ENCODE measurements at regions not wholly inside any gene's neighbourhood (a gene's known extent, or its start where the extent isn't known, plus 50 kb on each side); places are given as distances from the start of the nearest gene placed in this dataset.

GRCh38 chr11:87971354-87971753 is 203.9 kb downstream of the RAB38 start:
- no peak overlapping the region for H3K9ac ChIP-seq (ENCODE audit: extremely low read depth, insufficient read length, low read length)
- H3K18ac ChIP-seq (ENCODE audit: insufficient read length, low read depth, low read length) = no peak overlapping the region
- no peak overlapping the region for H3T11ph ChIP-seq (ENCODE audit: low read length)
- no peak overlapping the region for H3K14ac ChIP-seq (ENCODE audit: insufficient read depth, low read length)
- WGBS (ENCODE audit: extremely low coverage, insufficient read length, low lambda C conversion rate) = no CpG with 5 or more reads among the region's 2 CpGs
- no peak overlapping the region for H2BK20ac ChIP-seq (ENCODE audit: low read depth, low read length, poor library complexity, severe bottlenecking)
- H3K4ac ChIP-seq (ENCODE audit: low read depth, low read length) = no peak overlapping the region
- no peak overlapping the region for H2BK12ac ChIP-seq (ENCODE audit: insufficient read length, low read depth, low read length)
- no peak overlapping the region for H3K4me3 Mint-ChIP-seq
- no peak overlapping the region for H2BK120ac ChIP-seq (ENCODE audit: low read depth, low read length, poor library complexity, severe bottlenecking)
- H4K20me1 ChIP-seq (ENCODE audit: control insufficient read depth, insufficient read depth, insufficient read length) = no peaks in the 10 kb centered on the region
- H3K36me3 Mint-ChIP-seq (ENCODE audit: insufficient read depth in 1 of 3, low read depth in 3 of 3) = no peaks in the 10 kb centered on the region
- no peak overlapping the region for H4K5ac ChIP-seq (ENCODE audit: insufficient read length, low read depth, low read length)
- peaks cover 28 to 39% of the 10 kb centered on the region in 2 experiments for H3K4me1 Mint-ChIP-seq
- no peak overlapping the region for H3K23ac ChIP-seq (ENCODE audit: insufficient read length, low read depth, low read length)
- no peak overlapping the region for H2AK5ac ChIP-seq (ENCODE audit: insufficient read length, low read length)
- no peaks in the 10 kb centered on the region for H3K27me3 ChIP-seq (ENCODE audit: insufficient read depth, low read length)
- H3K79me2 ChIP-seq (ENCODE audit: insufficient read depth, low read length) = no peaks in the 10 kb centered on the region
- no peak overlapping the region for H2AFZ ChIP-seq (ENCODE audit: low read length)
- no peaks in the 10 kb centered on the region; the same call in 1 of the 2 replicates for H3K4me1 ChIP-seq (ENCODE audit: insufficient read depth, low read length)
- H3K79me1 ChIP-seq (ENCODE audit: insufficient read depth, low read depth, low read length, poor library complexity, severe bottlenecking) = no peaks in the 10 kb centered on the region
- no peaks in the 10 kb centered on the region for H3K9me3 ChIP-seq (ENCODE audit: control insufficient read depth, low read depth, low read length)
- H4K8ac ChIP-seq (replicated peaks; ENCODE audit: insufficient read length, low read depth, low read length) = no peak overlapping the region
- no peak overlapping the region for H3K56ac ChIP-seq (ENCODE audit: insufficient read length, low read depth, low read length)
- no peak overlapping the region for H3K4me2 ChIP-seq (ENCODE audit: insufficient read depth, insufficient read length, low read length)
- no peak for DNase-seq
- no peaks in the 10 kb centered on the region for H3K23me2 ChIP-seq (ENCODE audit: insufficient read length, low read depth, low read length, poor library complexity, severe bottlenecking)
- no peak overlapping the region for H3K27ac Mint-ChIP-seq
- no peaks in the 10 kb centered on the region for H3K9me3 Mint-ChIP-seq
- TF ChIP-seq CTCF (conservative IDR thresholded peaks at IDR 0.05) = no peak
- no peak overlapping the region for H2BK15ac ChIP-seq (ENCODE audit: low read depth, low read length)
- no peak overlapping the region for H2BK5ac ChIP-seq (ENCODE audit: insufficient read length, low read length)
- H3K27ac ChIP-seq (ENCODE audit: insufficient read length, low read depth, low read length) = no peak overlapping the region
- H4K91ac ChIP-seq (ENCODE audit: insufficient read length, low read depth, low read length) = no peak overlapping the region
- H3K27me3 Mint-ChIP-seq (ENCODE audit: low read depth) = no peaks in the 10 kb centered on the region; the same call in 1 of the 2 replicates

Data from H9 (cell line).